Heart left ventricle (tissue), 13 donors: ENCODE measurements at regions not wholly inside any gene's neighbourhood (a gene's known extent, or its start where the extent isn't known, plus 50 kb on each side); places are given as distances from the start of the nearest gene placed in this dataset.

ENCODE experiments used
- CTCF ChIP-seq, 12 donors: fragments of 200-600 bp; sonication (generic) in 4 of 12; IDR thresholded peaks; one replicate each; pipeline versions ENCODE4 v1.5.0 to v1.8.0; 2018 to 2022; ENCODE audit warnings: antibody characterized with exemption in 12 of 12, mild to moderate bottlenecking in 5 of 12
- POLR2A ChIP-seq, 2 donors: fragments of 450-650 bp; IDR thresholded peaks; one replicate each; pipeline ENCODE4 v1.6.1; 2017; ENCODE audit warnings: antibody characterized with exemption in 2 of 2, mild to moderate bottlenecking in 2 of 2, moderate library complexity in 2 of 2
- donor health status: ischemic (EF 13 %, LVEDD 7.1; RV severe dilation, severe dysfunction).
- donor health status: DM: no; HTN: yes; CAD: no.
- donor health status: DM: no; HTN: no; CAD: no.
- donor health status: ischemic (EF 25% LVEDD 6.9; RV normal size, moderate dysfunction).
- donor health status: ischemic (EF 25% LVEDD 5.7; RV mildly dilated, moderate dysfunction).
- donor health status: ischemic (EF 35%, LVEDD 5.7; RV mildly dilated, moderate dysfunction).
- donor health status: nonischemic (EF 11% LVEDD 7.7; RV severe dilation, severe dysfunction).
- donor health status: DM: yes; HTN: yes; CAD: no.
- donor health status: PGD.
- donor health status: ischemic (EF 29% LVEDD 5.4; RV normal size, mild dysfunction).
- donor health status: nonischemic (EF 23%, LVEDD 6.1; RV moderate dilation, normal function).

DNA sequence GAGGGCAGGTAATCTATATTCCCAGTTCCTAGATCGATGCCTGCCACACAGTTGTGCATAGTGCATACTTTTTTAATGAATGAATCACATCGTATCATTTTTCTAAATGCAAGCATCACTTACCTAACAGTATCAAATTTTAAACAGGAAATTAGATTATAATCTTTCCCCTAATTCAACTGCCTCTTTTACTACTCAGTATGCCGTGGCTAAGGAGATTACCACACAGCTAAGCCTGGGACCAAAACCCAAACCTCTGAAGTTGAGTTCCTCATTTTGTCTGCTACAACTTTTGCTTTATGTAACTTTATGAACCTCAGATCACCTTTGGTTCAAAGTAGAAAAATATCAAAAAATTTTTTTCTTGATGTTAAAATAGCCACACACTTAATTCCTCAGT is 53.2 kb upstream of the FNDC3B start:
- TF ChIP-seq CTCF (IDR thresholded peaks at IDR 0.05) = no peak
- no peak for TF ChIP-seq POLR2A (IDR thresholded peaks at IDR 0.05)
